Body of pancreas (tissue), 4 donors: ENCODE measurements at regions not wholly inside any gene's neighbourhood (a gene's known extent, or its start where the extent isn't known, plus 50 kb on each side); places are given as distances from the start of the nearest gene placed in this dataset.
"Not testable (repeated sequence)": the region's sequence is repeated elsewhere in the genome, so short reads cannot be mapped to it uniquely, and the experiment has no call there.

Experiments used
- POLR2A ChIP-seq, 3 donors: fragments of 450-650 bp; IDR thresholded peaks; one replicate each; pipeline ENCODE4 v1.6.1; 2016; ENCODE audit warnings: antibody characterized with exemption in 3 of 3, mild to moderate bottlenecking in 2 of 3
- TF ChIP-seq, protein P1 (sequence below), 7 experiments: fragments of 450-650 bp in 4 of 7; fragments of 200-600 bp in 3 of 7; sonication (generic) in 3 of 7; IDR thresholded peaks; one replicate each; pipeline ENCODE4 v1.5.1; 2016 to 2019; ENCODE audit warnings: antibody characterized with exemption in 7 of 7

DNA sequence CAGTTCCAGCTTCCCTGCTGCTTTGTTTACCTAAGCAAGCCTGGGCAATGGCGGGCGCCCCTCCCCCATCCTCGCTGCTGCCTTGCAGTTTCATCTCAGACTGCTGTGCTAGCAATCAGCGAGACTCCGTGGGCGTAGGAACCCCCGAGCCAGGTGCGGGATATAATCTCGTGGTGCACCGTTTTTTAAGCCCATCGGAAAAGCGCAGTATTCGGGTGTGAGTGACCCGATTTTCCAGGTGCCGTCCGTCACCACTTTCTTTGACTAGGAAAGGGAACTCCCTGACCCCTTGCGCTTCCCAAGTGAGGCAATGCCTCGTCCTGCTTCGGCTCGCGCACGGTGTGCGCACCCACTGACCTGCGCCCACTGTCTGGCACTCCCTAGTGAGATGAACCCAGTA lies 914.7 kb downstream of the AMY1C start:
- TF ChIP-seq POLR2A (IDR thresholded peaks at IDR 0.05), result not testable (repeated sequence)
- TF ChIP-seq, protein P1, sequence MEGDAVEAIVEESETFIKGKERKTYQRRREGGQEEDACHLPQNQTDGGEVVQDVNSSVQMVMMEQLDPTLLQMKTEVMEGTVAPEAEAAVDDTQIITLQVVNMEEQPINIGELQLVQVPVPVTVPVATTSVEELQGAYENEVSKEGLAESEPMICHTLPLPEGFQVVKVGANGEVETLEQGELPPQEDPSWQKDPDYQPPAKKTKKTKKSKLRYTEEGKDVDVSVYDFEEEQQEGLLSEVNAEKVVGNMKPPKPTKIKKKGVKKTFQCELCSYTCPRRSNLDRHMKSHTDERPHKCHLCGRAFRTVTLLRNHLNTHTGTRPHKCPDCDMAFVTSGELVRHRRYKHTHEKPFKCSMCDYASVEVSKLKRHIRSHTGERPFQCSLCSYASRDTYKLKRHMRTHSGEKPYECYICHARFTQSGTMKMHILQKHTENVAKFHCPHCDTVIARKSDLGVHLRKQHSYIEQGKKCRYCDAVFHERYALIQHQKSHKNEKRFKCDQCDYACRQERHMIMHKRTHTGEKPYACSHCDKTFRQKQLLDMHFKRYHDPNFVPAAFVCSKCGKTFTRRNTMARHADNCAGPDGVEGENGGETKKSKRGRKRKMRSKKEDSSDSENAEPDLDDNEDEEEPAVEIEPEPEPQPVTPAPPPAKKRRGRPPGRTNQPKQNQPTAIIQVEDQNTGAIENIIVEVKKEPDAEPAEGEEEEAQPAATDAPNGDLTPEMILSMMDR (IDR thresholded peaks at IDR 0.05), result not testable (repeated sequence)
